GM23338 (cell line): ENCODE measurements at regions not wholly inside any gene's neighbourhood (a gene's known extent, or its start where the extent isn't known, plus 50 kb on each side); places are given as distances from the start of the nearest gene placed in this dataset.

ENCODE experiments used
- ATAC-seq: fragments of 200-7000 bp; cut with Tn5 transposase; 3 replicates; pipeline ENCODE4 v1.9.1; 2020
- DNase-seq: peaks from one replicate; pipeline ENCODE4 v3.0.0-alpha.2; 2015; ENCODE audit warnings: low spot score
- H2AFZ ChIP-seq: fragments of 200-600 bp; sonication (generic); 2 replicates; pipeline ENCODE4 v1.8.0; 2016; ENCODE audit warnings: antibody characterized with exemption, mild to moderate bottlenecking, moderate library complexity
- H3F3A ChIP-seq: fragments of 200-600 bp; sonication (generic); replicated peaks from 2 replicates; pipeline ENCODE4 v1.8.0; 2017; ENCODE audit warnings: antibody characterized with exemption, mixed run types, low read depth
- H3K27ac ChIP-seq: fragments of 200-600 bp; sonication (generic); 2 replicates; pipeline ENCODE4 v1.6.1; 2016; ENCODE audit warnings: low read depth
- H3K27me3 ChIP-seq: fragments of 200-600 bp; sonication (generic); 2 replicates; pipeline ENCODE4 v1.8.0; 2016; ENCODE audit warnings: mild to moderate bottlenecking, mixed run types, moderate library complexity; ENCODE audit not compliant: insufficient read depth
- H3K36me3 ChIP-seq: fragments of 200-600 bp; sonication (generic); 2 replicates; pipeline ENCODE4 v1.8.0; 2016; ENCODE audit warnings: mild to moderate bottlenecking; ENCODE audit not compliant: insufficient read depth
- H3K4me1 ChIP-seq: fragments of 200-600 bp; sonication (generic); 2 replicates; pipeline ENCODE4 v1.8.0; 2016; ENCODE audit warnings: mild to moderate bottlenecking, moderate library complexity; ENCODE audit not compliant: insufficient read depth
- H3K4me2 ChIP-seq: fragments of 200-600 bp; sonication (generic); 2 replicates; pipeline ENCODE4 v1.7.1; 2017; ENCODE audit warnings: mixed run types
- H3K4me3 ChIP-seq: fragments of 200-600 bp; sonication (generic); 2 replicates; pipeline ENCODE4 v1.6.1; 2016; ENCODE audit warnings: mixed run types
- H3K79me2 ChIP-seq: fragments of 200-600 bp; sonication (generic); replicated peaks from 2 replicates; pipeline ENCODE4 v1.8.0; 2017; ENCODE audit warnings: mild to moderate bottlenecking; ENCODE audit not compliant: insufficient read depth
- H3K9me2 ChIP-seq: fragments of 200-600 bp; sonication (generic); 2 replicates; pipeline ENCODE4 v1.8.0; 2017; ENCODE audit not compliant: insufficient read depth
- H4K20me1 ChIP-seq: fragments of 200-600 bp; sonication (generic); replicated peaks from 2 replicates; pipeline ENCODE4 v1.8.0; 2017; ENCODE audit warnings: mild to moderate bottlenecking; ENCODE audit not compliant: insufficient read depth
- H3K27ac Mint-ChIP-seq: 2 replicates; pipeline ENCODE4 v1.8.0; 2020; ENCODE audit warnings: inconsistent platforms, mild to moderate bottlenecking, moderate library complexity, mixed read lengths
- H3K27me3 Mint-ChIP-seq: 3 replicates; pipeline ENCODE4 v1.8.0; 2022; ENCODE audit warnings: low read depth, mild to moderate bottlenecking, moderate library complexity, mixed read lengths, inconsistent platforms; ENCODE audit not compliant: insufficient read depth, poor library complexity
- H3K36me3 Mint-ChIP-seq: 3 replicates; pipeline ENCODE4 v1.8.0; 2021; ENCODE audit warnings: low read depth, mild to moderate bottlenecking, inconsistent platforms, moderate library complexity, mixed read lengths
- H3K4me1 Mint-ChIP-seq: 3 replicates; pipeline ENCODE4 v1.8.0; 2020; ENCODE audit warnings: mild to moderate bottlenecking, inconsistent platforms, mixed read lengths
- H3K4me3 Mint-ChIP-seq: 3 replicates; pipeline ENCODE4 v1.8.0; 2021; ENCODE audit warnings: moderate library complexity, mild to moderate bottlenecking, inconsistent platforms, mixed read lengths
- H3K9me3 Mint-ChIP-seq: 3 replicates; pipeline ENCODE4 v1.8.0; 2020; ENCODE audit warnings: moderate library complexity, mild to moderate bottlenecking, inconsistent platforms, mixed read lengths
- CREB1 ChIP-seq: fragments of 250-450 bp; sonication (Bioruptor Pico); IDR thresholded peaks from 2 replicates; pipeline ENCODE4 v1.5.0; 2020; ENCODE audit warnings: low read depth, mild to moderate bottlenecking, moderate library complexity
- ETS1 ChIP-seq: IDR thresholded peaks from 2 replicates; pipeline ENCODE4 v1.6.1; 2016; ENCODE audit warnings: antibody characterized with exemption
- EZH2 ChIP-seq: fragments of 200-600 bp; sonication (generic); IDR thresholded peaks from one replicate; pipeline ENCODE4 v1.8.0; 2017; ENCODE audit warnings: antibody characterized with exemption, mild to moderate bottlenecking, low read depth; ENCODE audit not compliant: unreplicated experiment
- EZH2phosphoT487 ChIP-seq: fragments of 200-600 bp; sonication (generic); IDR thresholded peaks from one replicate; pipeline ENCODE4 v1.8.1; 2018; ENCODE audit warnings: antibody characterized with exemption; ENCODE audit not compliant: unreplicated experiment
- JUNB ChIP-seq: IDR thresholded peaks from one replicate; pipeline ENCODE4 v1.6.1; 2016; ENCODE audit warnings: antibody characterized with exemption; ENCODE audit not compliant: unreplicated experiment
- NANOG ChIP-seq: IDR thresholded peaks from 2 replicates; pipeline ENCODE4 v1.6.1; 2016; ENCODE audit warnings: antibody characterized with exemption, borderline replicate concordance
- POLR2AphosphoS5 ChIP-seq: IDR thresholded peaks from 2 replicates; pipeline ENCODE4 v1.6.1; 2016; ENCODE audit warnings: antibody characterized with exemption, low read depth
- REST ChIP-seq: IDR thresholded peaks from one replicate; pipeline ENCODE4 v1.6.1; 2018; ENCODE audit warnings: antibody characterized with exemption; ENCODE audit not compliant: unreplicated experiment
- STAT1 ChIP-seq: IDR thresholded peaks from one replicate; pipeline ENCODE4 v1.6.1; 2016; ENCODE audit warnings: antibody characterized with exemption; ENCODE audit not compliant: unreplicated experiment
- ZNF114 ChIP-seq: fragments of 250-450 bp; sonication (Bioruptor Pico); IDR thresholded peaks from 2 replicates; pipeline ENCODE4 v1.5.0; 2020; ENCODE audit warnings: mild to moderate bottlenecking, moderate library complexity
- ZNF331 ChIP-seq: fragments of 250-450 bp; sonication (Bioruptor Pico); IDR thresholded peaks from 2 replicates; pipeline ENCODE4 v1.5.0; 2020; ENCODE audit warnings: low read depth, mild to moderate bottlenecking, moderate library complexity
- TF ChIP-seq, protein P1 (sequence below): fragments of 250-450 bp; sonication (Bioruptor Pico); IDR thresholded peaks from 2 replicates; pipeline ENCODE4 v1.5.0; 2020; ENCODE audit warnings: mild to moderate bottlenecking, moderate library complexity
- TF ChIP-seq, protein P2 (sequence below), 2 experiments: fragments of 200-600 bp in 1 of 2; sonication (generic) in 1 of 2; conservative IDR thresholded peaks; 2 replicates each; pipeline versions ENCODE4 v1.5.1 to v1.6.1; 2016 to 2017; ENCODE audit warnings: antibody characterized with exemption in 2 of 2, low read depth in 2 of 2, mild to moderate bottlenecking in 2 of 2, moderate library complexity in 1 of 2

DNA sequence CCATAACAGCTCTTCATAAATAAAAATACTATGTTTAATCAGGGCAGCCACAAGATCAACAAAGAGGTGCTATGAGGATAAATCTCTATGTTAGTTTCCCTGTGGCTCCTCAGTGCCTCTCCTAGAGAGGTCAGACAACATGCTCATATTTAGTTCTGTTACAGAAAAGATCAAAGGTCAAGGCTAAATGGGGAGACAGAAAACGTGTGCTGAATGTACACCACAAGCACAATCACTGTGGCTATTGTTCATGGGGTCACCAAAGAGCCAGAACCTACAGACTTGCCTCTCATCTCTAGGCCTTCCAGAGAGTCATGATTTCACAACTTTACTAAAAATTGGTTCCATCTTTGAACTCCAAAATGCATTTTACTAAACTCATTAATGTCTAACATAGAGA lies 409.8 kb downstream of the HACE1 start:
- TF ChIP-seq ZNF331 (no peak), STAT1 (no peak), CREB1 (CRISPR knock-in tag) (no peak), ZNF114 (CRISPR knock-in tag) (no peak), ETS1 (no peak), REST (no peak), JUNB (no peak), NANOG (no peak), POLR2AphosphoS5 (no peak), EZH2 (no peak), EZH2phosphoT487 (no peak)
- TF ChIP-seq, protein P1, sequence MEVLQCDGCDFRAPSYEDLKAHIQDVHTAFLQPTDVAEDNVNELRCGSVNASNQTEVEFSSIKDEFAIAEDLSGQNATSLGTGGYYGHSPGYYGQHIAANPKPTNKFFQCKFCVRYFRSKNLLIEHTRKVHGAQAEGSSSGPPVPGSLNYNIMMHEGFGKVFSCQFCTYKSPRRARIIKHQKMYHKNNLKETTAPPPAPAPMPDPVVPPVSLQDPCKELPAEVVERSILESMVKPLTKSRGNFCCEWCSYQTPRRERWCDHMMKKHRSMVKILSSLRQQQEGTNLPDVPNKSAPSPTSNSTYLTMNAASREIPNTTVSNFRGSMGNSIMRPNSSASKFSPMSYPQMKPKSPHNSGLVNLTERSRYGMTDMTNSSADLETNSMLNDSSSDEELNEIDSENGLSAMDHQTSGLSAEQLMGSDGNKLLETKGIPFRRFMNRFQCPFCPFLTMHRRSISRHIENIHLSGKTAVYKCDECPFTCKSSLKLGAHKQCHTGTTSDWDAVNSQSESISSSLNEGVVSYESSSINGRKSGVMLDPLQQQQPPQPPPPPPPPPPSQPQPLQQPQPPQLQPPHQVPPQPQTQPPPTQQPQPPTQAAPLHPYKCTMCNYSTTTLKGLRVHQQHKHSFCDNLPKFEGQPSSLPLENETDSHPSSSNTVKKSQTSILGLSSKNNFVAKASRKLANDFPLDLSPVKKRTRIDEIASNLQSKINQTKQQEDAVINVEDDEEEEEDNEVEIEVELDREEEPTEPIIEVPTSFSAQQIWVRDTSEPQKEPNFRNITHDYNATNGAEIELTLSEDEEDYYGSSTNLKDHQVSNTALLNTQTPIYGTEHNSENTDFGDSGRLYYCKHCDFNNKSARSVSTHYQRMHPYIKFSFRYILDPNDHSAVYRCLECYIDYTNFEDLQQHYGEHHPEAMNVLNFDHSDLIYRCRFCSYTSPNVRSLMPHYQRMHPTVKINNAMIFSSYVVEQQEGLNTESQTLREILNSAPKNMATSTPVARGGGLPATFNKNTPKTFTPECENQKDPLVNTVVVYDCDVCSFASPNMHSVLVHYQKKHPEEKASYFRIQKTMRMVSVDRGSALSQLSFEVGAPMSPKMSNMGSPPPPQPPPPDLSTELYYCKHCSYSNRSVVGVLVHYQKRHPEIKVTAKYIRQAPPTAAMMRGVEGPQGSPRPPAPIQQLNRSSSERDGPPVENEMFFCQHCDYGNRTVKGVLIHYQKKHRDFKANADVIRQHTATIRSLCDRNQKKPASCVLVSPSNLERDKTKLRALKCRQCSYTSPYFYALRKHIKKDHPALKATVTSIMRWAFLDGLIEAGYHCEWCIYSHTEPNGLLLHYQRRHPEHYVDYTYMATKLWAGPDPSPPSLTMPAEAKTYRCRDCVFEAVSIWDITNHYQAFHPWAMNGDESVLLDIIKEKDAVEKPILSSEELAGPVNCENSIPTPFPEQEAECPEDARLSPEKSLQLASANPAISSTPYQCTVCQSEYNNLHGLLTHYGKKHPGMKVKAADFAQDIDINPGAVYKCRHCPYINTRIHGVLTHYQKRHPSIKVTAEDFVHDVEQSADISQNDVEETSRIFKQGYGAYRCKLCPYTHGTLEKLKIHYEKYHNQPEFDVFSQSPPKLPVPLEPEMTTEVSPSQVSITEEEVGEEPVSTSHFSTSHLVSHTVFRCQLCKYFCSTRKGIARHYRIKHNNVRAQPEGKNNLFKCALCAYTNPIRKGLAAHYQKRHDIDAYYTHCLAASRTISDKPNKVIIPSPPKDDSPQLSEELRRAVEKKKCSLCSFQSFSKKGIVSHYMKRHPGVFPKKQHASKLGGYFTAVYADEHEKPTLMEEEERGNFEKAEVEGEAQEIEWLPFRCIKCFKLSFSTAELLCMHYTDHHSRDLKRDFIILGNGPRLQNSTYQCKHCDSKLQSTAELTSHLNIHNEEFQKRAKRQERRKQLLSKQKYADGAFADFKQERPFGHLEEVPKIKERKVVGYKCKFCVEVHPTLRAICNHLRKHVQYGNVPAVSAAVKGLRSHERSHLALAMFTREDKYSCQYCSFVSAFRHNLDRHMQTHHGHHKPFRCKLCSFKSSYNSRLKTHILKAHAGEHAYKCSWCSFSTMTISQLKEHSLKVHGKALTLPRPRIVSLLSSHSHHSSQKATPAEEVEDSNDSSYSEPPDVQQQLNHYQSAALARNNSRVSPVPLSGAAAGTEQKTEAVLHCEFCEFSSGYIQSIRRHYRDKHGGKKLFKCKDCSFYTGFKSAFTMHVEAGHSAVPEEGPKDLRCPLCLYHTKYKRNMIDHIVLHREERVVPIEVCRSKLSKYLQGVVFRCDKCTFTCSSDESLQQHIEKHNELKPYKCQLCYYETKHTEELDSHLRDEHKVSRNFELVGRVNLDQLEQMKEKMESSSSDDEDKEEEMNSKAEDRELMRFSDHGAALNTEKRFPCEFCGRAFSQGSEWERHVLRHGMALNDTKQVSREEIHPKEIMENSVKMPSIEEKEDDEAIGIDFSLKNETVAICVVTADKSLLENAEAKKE = no peak
- TF ChIP-seq, protein P2, sequence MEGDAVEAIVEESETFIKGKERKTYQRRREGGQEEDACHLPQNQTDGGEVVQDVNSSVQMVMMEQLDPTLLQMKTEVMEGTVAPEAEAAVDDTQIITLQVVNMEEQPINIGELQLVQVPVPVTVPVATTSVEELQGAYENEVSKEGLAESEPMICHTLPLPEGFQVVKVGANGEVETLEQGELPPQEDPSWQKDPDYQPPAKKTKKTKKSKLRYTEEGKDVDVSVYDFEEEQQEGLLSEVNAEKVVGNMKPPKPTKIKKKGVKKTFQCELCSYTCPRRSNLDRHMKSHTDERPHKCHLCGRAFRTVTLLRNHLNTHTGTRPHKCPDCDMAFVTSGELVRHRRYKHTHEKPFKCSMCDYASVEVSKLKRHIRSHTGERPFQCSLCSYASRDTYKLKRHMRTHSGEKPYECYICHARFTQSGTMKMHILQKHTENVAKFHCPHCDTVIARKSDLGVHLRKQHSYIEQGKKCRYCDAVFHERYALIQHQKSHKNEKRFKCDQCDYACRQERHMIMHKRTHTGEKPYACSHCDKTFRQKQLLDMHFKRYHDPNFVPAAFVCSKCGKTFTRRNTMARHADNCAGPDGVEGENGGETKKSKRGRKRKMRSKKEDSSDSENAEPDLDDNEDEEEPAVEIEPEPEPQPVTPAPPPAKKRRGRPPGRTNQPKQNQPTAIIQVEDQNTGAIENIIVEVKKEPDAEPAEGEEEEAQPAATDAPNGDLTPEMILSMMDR (conservative IDR thresholded peaks at IDR 0.05; ENCODE audit: low read depth in 2 of 2) = no peak
- no peak for ATAC-seq
- DNase-seq = no peak
- Histone ChIP-seq H3K79me2 (no peaks in the 10 kb centered on the region), H3K4me1 (no peaks in the 10 kb centered on the region), H3F3A (no peaks in the 10 kb centered on the region), H3K4me3 (no peak overlapping the region), H3K27ac (no peak overlapping the region), H3K36me3 (no peaks in the 10 kb centered on the region), H3K4me2 (no peak overlapping the region), H3K27me3 (no peaks in the 10 kb centered on the region), H4K20me1 (no peaks in the 10 kb centered on the region), H2AFZ (no peak overlapping the region), H3K9me2 (peaks cover 5% of the 10 kb centered on the region; the same call in 1 of the 2 replicates)
- peaks cover 2% of the 10 kb centered on the region for H3K27me3 Mint-ChIP-seq
- peaks cover 5% of the 10 kb centered on the region; the same call in 1 of the 3 replicates for H3K36me3 Mint-ChIP-seq
- no peak overlapping the region for H3K4me3 Mint-ChIP-seq
- H3K4me1 Mint-ChIP-seq = no peaks in the 10 kb centered on the region; the same call in 2 of the 3 replicates
- no peak overlapping the region for H3K27ac Mint-ChIP-seq
- peaks cover 8% of the 10 kb centered on the region for H3K9me3 Mint-ChIP-seq
